B cell (primary cell): ENCODE measurements at regions not wholly inside any gene's neighbourhood (a gene's known extent, or its start where the extent isn't known, plus 50 kb on each side); places are given as distances from the start of the nearest gene placed in this dataset.

ENCODE experiments used
- ATAC-seq: fragments of 200-7000 bp; cut with Tn5 transposase; one replicate; pipeline ENCODE4 v1.10.0; 2021; ENCODE audit warnings: low read depth, mild to moderate bottlenecking, moderate number of reproducible peaks, moderate library complexity
- CTCF ChIA-PET: fragments of 350-600 bp; sonication (Branson Sonifier 250); formaldehyde crosslinking; loops from one replicate; lab custom pipeline; 2021; ENCODE audit warnings: antibody characterized with exemption, inconsistent platforms; lab: Charles Lee
- POLR2A ChIA-PET: fragments of 350-600 bp; sonication (Branson Sonifier 250); formaldehyde crosslinking; loops from one replicate; lab custom pipeline; 2021; ENCODE audit warnings: antibody characterized with exemption; lab: Charles Lee
- DNase-seq: peaks from one replicate; pipeline ENCODE4 v3.0.0; 2013
- H2AFZ ChIP-seq: 2 replicates; pipeline ENCODE4 v1.6.1; 2012; ENCODE audit warnings: mild to moderate bottlenecking, low read depth, low read length; ENCODE audit not compliant: insufficient read depth, poor library complexity, severe bottlenecking
- H3K27ac ChIP-seq, 2 donors: 1 replicate in 1 of 2; 2 replicates in 1 of 2; pipeline ENCODE4 v1.5.1; 2012 to 2013; ENCODE audit warnings: low read length in 2 of 2, mild to moderate bottlenecking in 2 of 2, moderate library complexity in 1 of 2
- H3K27me3 ChIP-seq, 4 experiments: fragments of 200-600 bp in 1 of 4; sonication (generic) in 1 of 4; replicated peaks in 1 of 4; 1 replicate in 2 of 4; 2 replicates in 2 of 4; pipeline versions ENCODE4 v1.6.1 to v1.7.0; 2013 to 2016; ENCODE audit warnings: low read length in 3 of 4, mild to moderate bottlenecking in 2 of 4, mixed read lengths in 1 of 4, moderate library complexity in 1 of 4; ENCODE audit not compliant: insufficient read depth in 4 of 4, control insufficient read depth in 3 of 4; ENCODE audit errors: control extremely low read depth in 1 of 4
- H3K36me3 ChIP-seq, 2 experiments: replicated peaks in 1 of 2; 1 replicate in 1 of 2; 2 replicates in 1 of 2; pipeline versions ENCODE4 v1.6.1 to v1.7.1; 2013; ENCODE audit warnings: low read length in 1 of 2; ENCODE audit not compliant: insufficient read depth in 2 of 2, control insufficient read depth in 1 of 2; ENCODE audit errors: control extremely low read depth in 1 of 2, extremely low read depth in 1 of 2
- H3K4me1 ChIP-seq, 2 donors: fragments of 200-600 bp in 1 of 2; sonication (generic) in 1 of 2; 1 replicate in 1 of 2; 2 replicates in 1 of 2; pipeline versions ENCODE4 v1.5.1 to v1.6.1; 2013 to 2017; ENCODE audit warnings: low read length in 2 of 2; ENCODE audit not compliant: control insufficient read depth in 2 of 2, insufficient read depth in 2 of 2
- H3K4me2 ChIP-seq: replicated peaks from 2 replicates; pipeline ENCODE3; 2012; ENCODE audit warnings: mild to moderate bottlenecking, low read depth, low read length; ENCODE audit not compliant: poor library complexity, severe bottlenecking
- H3K4me3 ChIP-seq, 5 experiments: fragments of 200-600 bp in 1 of 5; sonication (generic) in 1 of 5; 1 replicate in 3 of 5; 2 replicates in 2 of 5; pipeline versions ENCODE4 v1.5.1 to v1.7.0; 2011 to 2016; ENCODE audit warnings: low read length in 4 of 5, mild to moderate bottlenecking in 4 of 5, low read depth in 2 of 5, control low read depth in 1 of 5, moderate library complexity in 1 of 5; ENCODE audit not compliant: insufficient read depth in 1 of 5; ENCODE audit errors: control extremely low read depth in 1 of 5, extremely low read depth in 1 of 5
- H3K79me2 ChIP-seq: fragments of 200-600 bp; sonication (generic); one replicate; pipeline ENCODE4 v1.6.0; 2016; ENCODE audit warnings: low read length; ENCODE audit not compliant: control insufficient read depth, insufficient read depth
- H3K9ac ChIP-seq: fragments of 200-600 bp; sonication (generic); 2 replicates; pipeline ENCODE4 v1.6.1; 2017; ENCODE audit warnings: mild to moderate bottlenecking, low read length, moderate library complexity
- H3K9me3 ChIP-seq, 3 donors: one replicate each; pipeline versions ENCODE4 v1.6.1 to v1.7.1; 2013; ENCODE audit warnings: low read length in 2 of 3; ENCODE audit not compliant: control insufficient read depth in 2 of 3, insufficient read depth in 1 of 3; ENCODE audit errors: control extremely low read depth in 1 of 3
- H4K20me1 ChIP-seq: 2 replicates; pipeline ENCODE4 v1.6.0; 2012; ENCODE audit warnings: mild to moderate bottlenecking, low read length; ENCODE audit not compliant: insufficient read depth, control insufficient read depth, poor library complexity, severe bottlenecking
- H3K27ac Mint-ChIP-seq: one replicate; pipeline ENCODE4 v1.8.0; 2021; ENCODE audit warnings: mixed read lengths
- H3K27me3 Mint-ChIP-seq: one replicate; pipeline ENCODE4 v1.8.0; 2021; ENCODE audit warnings: mixed read lengths
- H3K4me1 Mint-ChIP-seq: one replicate; pipeline ENCODE4 v1.8.0; 2021; ENCODE audit warnings: mixed read lengths
- H3K4me3 Mint-ChIP-seq: one replicate; pipeline ENCODE4 v1.8.0; 2021; ENCODE audit warnings: mixed read lengths
- H3K9me3 Mint-ChIP-seq: one replicate; pipeline ENCODE4 v1.8.0; 2022; ENCODE audit warnings: mixed read lengths; ENCODE audit not compliant: insufficient read depth
- CTCF ChIP-seq: fragments of 200-600 bp; IDR thresholded peaks from one replicate; pipeline ENCODE4 v1.8.0; 2022; ENCODE audit warnings: antibody characterized with exemption, mild to moderate bottlenecking
- EZH2 ChIP-seq: IDR thresholded peaks from 2 replicates; pipeline ENCODE4 v1.6.1; 2012; ENCODE audit warnings: borderline replicate concordance, low read depth, mild to moderate bottlenecking, moderate library complexity, low read length; ENCODE audit not compliant: insufficient read depth, poor library complexity, severe bottlenecking
- WGBS: methylation state at CpG from one replicate; pipeline ENCODE4 v1.1.5; 2013; ENCODE audit warnings: missing lambda C conversion rate; ENCODE audit not compliant: insufficient coverage; 5-methylcytosine and 5-hydroxymethylcytosine counted together
- intact Hi-C: fragments of 100-400 bp; cut with micrococcal nuclease; formaldehyde crosslinking; loops from one replicate; pipeline ENCODE4 v1.10.0; 2022

- Histone ChIP-seq H2AFZ (no peak overlapping the region), H3K4me3 (no peak overlapping the region), H4K20me1 (no peaks in the 10 kb centered on the region), H3K9ac (no peak overlapping the region), H3K4me2 (no peak overlapping the region), H3K79me2 (no peaks in the 10 kb centered on the region), H3K27ac (no peak overlapping the region), H3K4me1 (no peaks in the 10 kb centered on the region), H3K9me3 (peaks cover 0 to 3% (median 2%) of the 10 kb centered on the region in 3 donors), H3K36me3 (no peaks in the 10 kb centered on the region), H3K27me3 (no peaks in the 10 kb centered on the region)
- CTCF ChIA-PET: no interaction called here
- Mint-ChIP-seq H3K4me1 (no peaks in the 10 kb centered on the region), H3K27me3 (no peaks in the 10 kb centered on the region), H3K4me3 (no peak overlapping the region), H3K27ac (no peak overlapping the region), H3K9me3 (peaks cover 8% of the 10 kb centered on the region)
- intact Hi-C loops: no loop called here
- ATAC-seq (no peak), DNase-seq (no peak)
- POLR2A ChIA-PET: no interaction called here
- TF ChIP-seq CTCF (no peak), EZH2 (no peak)
- no CpG with 5 or more reads among the region's 1 CpG for WGBS
Measured at GRCh38 chr4:24042094-24042493, 152.2 kb upstream of the PPARGC1A start.

GRCh38 chr4:24040811-24041210 lies 151.0 kb upstream of the PPARGC1A start:
- Histone ChIP-seq H3K4me3 (no peak overlapping the region), H3K9ac (no peak overlapping the region), H3K27ac (no peak overlapping the region), H3K9me3 (peaks cover 0 to 3% (median 2%) of the 10 kb centered on the region in 3 donors), H3K79me2 (no peaks in the 10 kb centered on the region), H3K36me3 (no peaks in the 10 kb centered on the region), H3K4me2 (no peak overlapping the region), H3K4me1 (no peaks in the 10 kb centered on the region), H3K27me3 (no peaks in the 10 kb centered on the region), H4K20me1 (no peaks in the 10 kb centered on the region), H2AFZ (no peak overlapping the region)
- Mint-ChIP-seq H3K27ac (no peak overlapping the region), H3K27me3 (no peaks in the 10 kb centered on the region), H3K4me3 (no peak overlapping the region), H3K4me1 (no peaks in the 10 kb centered on the region), H3K9me3 (peaks cover 8% of the 10 kb centered on the region)
- intact Hi-C loops: no loop called here
- no peak for ATAC-seq
- TF ChIP-seq EZH2 (no peak), CTCF (no peak)
- POLR2A ChIA-PET: no interaction called here
- WGBS: 100% methylated on average over 1 of the region's 3 CpGs
- CTCF ChIA-PET: no interaction called here
- DNase-seq: no peak
